DMS153 (cell line): ENCODE measurements at regions not wholly inside any gene's neighbourhood (a gene's known extent, or its start where the extent isn't known, plus 50 kb on each side); places are given as distances from the start of the nearest gene placed in this dataset.

Source experiments
- DNase-seq: peaks from one replicate; lab custom pipeline; 2025; lab: John Stamatoyannopoulos, UW

- DNase-seq = peak; percentile 29
These were observed 260.7 kb upstream of the CSF3R start for GRCh38 chr1:36743286-36744005.

- DNase-seq = no peak
These were observed 258.4 kb upstream of the CSF3R start for GRCh38 chr1:36741066-36741465.

GRCh38 chr1:36740446-36740845 lies 257.7 kb upstream of the CSF3R start:
- DNase-seq = no peak

- DNase-seq = no peak
These were observed 257.1 kb upstream of the CSF3R start for GRCh38 chr1:36739703-36740289.

- DNase-seq = no peak
These were observed 255.5 kb upstream of the CSF3R start for GRCh38 chr1:36738245-36738644.

GRCh38 chr1:36737767-36738166 lies 255.1 kb upstream of the CSF3R start:
- peak; percentile 34 for DNase-seq

GRCh38 chr1:36737038-36737555 lies 254.4 kb upstream of the CSF3R start:
- DNase-seq = no peak

- DNase-seq = no peak
These were observed 253.4 kb upstream of the CSF3R start for GRCh38 chr1:36735939-36736730.

GRCh38 chr1:36735436-36735835 lies 252.7 kb upstream of the CSF3R start:
- no peak for DNase-seq

GRCh38 chr1:36734356-36734755 lies 251.6 kb upstream of the CSF3R start:
- no peak for DNase-seq

GRCh38 chr1:36733748-36734147 lies 251.0 kb upstream of the CSF3R start:
- DNase-seq = no peak

GRCh38 chr1:36732015-36732356 lies 249.3 kb upstream of the CSF3R start:
- DNase-seq = no peak

- DNase-seq = no peak
These were observed 248.7 kb upstream of the CSF3R start for GRCh38 chr1:36731226-36732014.

GRCh38 chr1:36730599-36730998 lies 247.9 kb upstream of the CSF3R start:
- DNase-seq = no peak

GRCh38 chr1:36729716-36730510 lies 247.2 kb upstream of the CSF3R start:
- no peak for DNase-seq

GRCh38 chr1:36729289-36729688 lies 246.6 kb upstream of the CSF3R start:
- DNase-seq = no peak

GRCh38 chr1:36728846-36729245 lies 246.1 kb upstream of the CSF3R start:
- DNase-seq = no peak

- DNase-seq = no peak
These were observed 245.3 kb upstream of the CSF3R start for GRCh38 chr1:36728051-36728450.

- no peak for DNase-seq
These were observed 242.4 kb upstream of the CSF3R start for GRCh38 chr1:36725151-36725550.

- DNase-seq = no peak
These were observed 241.1 kb upstream of the CSF3R start for GRCh38 chr1:36723813-36724212.

GRCh38 chr1:36722871-36723270 lies 240.2 kb upstream of the CSF3R start:
- no peak for DNase-seq
